IPS DF 19.7 (cell line): ENCODE measurements at regions not wholly inside any gene's neighbourhood (a gene's known extent, or its start where the extent isn't known, plus 50 kb on each side); places are given as distances from the start of the nearest gene placed in this dataset.
"Not testable (repeated sequence)": the region's sequence is repeated elsewhere in the genome, so short reads cannot be mapped to it uniquely, and the experiment has no call there.

ENCODE experiments used
- DNase-seq: peaks from one replicate; pipeline ENCODE4 v3.0.0-alpha.2; 2013; ENCODE audit warnings: low read depth, low spot score

- DNase-seq = no peak
Observed at GRCh38 chr11:31958076-31958735, 132.7 kb upstream of the RCN1 start.

DNA sequence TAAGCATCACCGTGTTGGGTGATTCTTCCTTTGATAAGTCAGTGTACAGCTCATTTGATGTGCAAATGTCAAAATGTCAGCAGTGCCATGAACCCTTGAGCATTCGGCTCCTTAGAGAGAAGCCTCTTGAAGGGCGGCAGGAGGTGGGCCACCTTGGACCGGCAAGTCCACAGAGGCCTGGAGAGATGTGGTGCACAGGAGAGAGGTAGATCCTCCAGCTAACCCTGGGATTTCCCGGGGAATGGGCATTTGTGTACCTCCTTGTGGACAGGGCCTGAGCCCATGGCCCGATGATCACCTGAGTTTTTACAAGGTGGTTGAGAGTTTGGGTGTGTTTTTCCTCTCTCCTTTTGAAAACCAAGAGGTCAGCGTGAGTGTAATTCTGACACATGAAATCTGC lies 133.2 kb upstream of the RCN1 start:
- DNase-seq = no peak

GRCh38 chr11:31956310-31956709 lies 134.6 kb upstream of the RCN1 start:
- DNase-seq = no peak

- no peak for DNase-seq
Observed at GRCh38 chr11:31955838-31956237, 135.0 kb upstream of the RCN1 start.

DNA sequence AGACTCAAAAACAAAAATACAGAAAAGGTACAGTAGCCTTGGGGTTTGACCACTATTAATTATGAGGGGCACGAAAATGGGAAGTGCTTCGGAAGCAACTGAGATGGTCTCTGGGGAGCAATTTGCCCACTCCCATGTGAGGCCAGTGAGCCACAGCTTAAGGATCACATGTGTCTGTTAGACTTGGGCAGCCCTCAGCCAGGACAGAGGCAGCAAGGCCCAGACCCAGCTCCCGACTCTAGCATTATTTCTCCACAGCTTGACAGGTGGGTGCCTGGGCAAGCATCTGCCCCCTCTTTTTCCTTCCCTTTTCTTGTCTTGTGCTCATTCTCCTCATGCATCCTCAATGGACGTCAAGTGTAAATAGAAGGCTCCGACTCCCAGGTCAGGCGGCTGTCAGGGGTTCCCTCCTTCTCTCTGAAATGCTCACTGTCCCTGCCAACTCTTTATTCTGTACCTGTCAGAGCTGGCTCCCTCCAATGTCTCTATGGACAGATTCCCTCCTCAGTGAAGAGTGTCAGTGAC lies 137.0 kb upstream of the RCN1 start:
- no peak for DNase-seq

DNA sequence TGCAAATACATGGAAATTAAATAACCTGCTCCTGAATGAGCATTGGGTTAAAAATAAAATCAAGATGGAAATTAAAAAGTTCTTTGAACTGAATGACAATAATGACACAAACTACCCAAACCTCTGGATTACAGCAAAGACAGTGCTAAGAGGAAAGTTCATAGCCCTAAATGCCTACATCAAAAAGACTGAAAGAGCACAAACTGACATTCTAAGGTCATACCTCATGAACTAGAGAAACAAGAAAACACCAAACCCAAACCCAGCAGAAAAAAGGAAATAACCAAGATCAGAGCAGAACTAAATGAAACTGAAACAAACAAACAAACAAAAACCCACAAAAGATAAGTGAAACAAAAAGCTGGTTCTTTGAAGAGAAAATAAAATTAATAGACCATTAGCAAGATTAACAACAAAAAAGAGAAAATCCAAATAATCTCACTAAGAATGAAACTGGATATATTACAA lies 138.6 kb upstream of the PAX6 start:
- not testable (repeated sequence) for DNase-seq

DNA sequence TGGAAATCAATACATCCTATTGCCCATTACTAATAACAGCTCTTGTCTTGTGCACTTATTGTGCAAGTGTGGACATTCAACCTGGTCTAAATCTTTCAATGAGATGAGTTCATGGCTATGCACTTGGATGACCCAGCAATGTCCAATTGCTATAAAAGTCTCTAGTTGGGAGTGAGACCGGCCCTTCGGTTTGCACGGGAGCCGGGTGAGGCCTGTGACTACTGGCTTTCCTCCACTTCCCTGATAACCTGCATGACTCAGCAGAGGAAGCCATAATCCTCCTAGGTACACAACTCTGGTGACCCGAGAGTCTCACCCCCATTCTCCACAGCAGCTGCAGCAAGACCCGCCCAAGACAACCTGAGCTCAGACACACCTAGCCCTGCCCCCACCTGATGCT lies 135.9 kb upstream of the PAX6 start:
- DNase-seq = no peak

DNA sequence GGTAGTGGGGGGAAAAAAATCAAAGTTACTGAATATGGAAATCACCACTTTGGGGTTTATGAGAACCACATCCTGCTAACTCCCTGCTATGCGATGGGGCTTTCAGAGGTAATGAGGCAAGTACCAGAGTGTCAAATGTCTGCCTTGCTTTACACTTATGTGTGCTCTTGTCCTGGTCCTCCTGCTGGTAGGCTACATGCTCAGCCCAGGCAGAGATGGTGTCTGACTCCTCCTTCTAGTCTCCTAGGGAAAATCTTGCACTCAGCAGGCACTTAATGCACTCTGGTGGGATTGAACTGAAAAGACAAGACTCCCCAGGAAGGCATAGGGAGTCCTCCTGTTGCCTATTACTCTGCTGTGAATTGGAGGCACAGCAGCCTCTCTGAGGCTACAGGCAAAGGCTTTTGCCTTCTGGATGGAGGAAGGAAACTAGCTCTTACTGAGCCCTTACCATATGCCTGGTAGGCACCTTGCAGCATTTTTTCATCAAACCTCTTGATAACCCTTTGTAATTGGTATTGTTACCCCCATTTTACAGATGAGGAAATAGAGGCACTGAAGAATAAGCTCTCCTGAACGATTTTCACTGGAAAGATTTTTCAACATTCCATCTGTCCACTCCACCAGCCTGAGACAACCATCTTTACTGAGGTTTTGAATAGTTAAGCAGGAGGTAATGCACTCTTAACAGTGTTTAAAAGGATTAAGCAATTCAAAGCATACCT lies 132.1 kb upstream of the PAX6 start:
- DNase-seq = no peak

DNA sequence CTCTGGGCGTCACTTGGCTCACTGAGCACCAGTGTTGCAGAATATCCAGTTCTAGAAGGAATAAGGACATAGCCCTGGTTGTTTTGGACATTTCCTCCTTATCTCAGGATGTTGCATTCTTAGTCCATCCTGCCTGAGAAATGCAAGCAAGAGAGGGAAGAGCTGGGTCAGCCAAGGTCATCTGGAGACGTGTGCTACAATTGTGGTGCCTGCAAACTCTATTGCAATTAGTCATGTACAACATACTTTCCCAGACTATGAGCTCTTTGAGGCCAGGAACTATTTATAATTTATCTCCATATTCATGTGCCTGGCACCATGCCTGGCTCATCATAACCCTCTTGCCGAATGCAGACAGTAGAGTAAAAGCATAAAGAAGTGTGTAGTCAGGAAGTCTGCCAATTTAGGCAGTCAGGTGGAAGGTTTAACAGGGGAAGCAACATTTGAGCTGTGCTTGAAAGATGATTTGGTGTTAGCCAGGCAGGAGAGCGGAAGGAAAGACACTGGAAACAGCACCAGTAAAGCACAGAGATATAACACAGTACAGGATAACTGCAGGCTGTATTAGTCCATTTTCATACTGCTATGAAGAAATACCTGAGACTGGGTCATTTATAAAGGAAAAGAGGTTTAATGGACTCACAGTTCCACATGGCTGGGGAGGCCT lies 129.4 kb upstream of the PAX6 start:
- no peak for DNase-seq

- no peak for DNase-seq
Observed at GRCh38 chr11:31939004-31939403, 127.9 kb upstream of the PAX6 start.

- DNase-seq = no peak
Observed at GRCh38 chr11:31936312-31936711, 125.2 kb upstream of the PAX6 start.

DNA sequence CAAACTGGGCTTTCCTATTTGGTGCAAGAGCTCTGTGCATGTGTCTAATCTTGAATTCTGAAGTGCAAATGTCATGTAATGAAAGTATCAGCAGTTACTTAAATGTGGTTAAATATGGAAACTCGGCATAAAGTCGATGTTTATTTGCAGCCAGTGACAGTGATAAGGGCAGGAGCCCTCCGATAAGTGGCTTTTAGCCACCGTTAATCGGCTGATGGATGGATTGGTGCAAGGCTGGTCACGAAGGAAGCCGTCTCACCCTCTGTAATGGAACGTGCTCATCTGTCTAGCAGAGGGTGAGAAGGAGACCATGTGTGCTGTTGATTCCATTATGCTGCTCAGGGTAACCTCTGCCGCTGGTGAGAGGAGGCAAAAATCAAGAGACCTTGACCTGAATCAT lies 121.8 kb upstream of the PAX6 start:
- DNase-seq = no peak

DNA sequence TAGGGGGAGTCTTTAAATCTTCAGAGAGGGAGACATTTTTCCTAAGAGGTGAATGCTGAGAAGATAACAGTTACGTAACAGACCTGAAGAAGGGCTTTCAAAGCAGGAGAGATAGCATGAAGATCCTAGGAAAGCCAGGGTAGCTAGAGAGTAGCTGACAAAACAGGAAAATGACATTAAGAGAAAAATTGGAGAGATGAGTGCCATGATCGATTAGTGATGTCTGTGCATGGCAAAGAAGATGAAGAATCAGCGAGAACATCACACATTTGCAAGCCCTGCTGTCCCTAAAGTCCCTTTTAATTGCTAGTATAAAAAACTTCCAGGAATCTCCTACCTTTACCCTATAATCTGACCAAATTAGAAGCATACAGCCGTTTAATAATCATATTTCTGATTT lies 116.9 kb upstream of the PAX6 start:
- DNase-seq = no peak

DNA sequence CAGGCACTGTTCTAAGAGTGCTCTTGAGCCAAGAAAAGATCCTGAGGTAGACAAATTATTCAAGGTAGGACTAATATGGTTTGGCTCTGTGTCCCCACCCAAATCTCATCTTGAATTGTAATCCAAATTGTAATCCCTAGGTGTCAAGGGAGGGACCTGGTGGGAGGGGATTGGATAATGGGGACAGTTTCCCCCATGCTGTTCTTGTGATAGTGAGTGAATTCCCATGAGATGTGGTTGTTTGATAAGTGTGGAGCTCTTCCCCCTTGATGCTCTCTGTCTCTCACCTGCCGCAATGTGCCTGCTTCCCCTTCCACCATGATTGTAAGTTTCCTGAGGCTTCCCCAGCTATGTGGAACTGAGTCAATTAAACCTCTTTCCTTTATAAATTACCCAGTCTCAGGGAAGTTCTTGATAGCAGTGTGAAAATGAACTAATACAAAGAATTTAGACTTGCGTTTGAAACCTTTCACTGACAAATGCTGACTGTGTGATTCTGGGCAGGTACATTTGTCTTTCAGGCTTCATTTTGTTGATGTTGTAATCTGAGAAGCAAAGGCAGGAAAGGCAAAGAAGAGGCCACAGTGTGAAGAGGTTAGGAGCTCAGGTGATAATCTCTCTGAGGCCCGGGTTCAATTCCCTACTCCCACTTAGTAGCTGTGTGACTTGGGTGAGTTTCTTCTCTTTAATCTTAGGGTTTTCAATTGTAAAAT lies 115.8 kb upstream of the PAX6 start:
- no peak for DNase-seq

DNA sequence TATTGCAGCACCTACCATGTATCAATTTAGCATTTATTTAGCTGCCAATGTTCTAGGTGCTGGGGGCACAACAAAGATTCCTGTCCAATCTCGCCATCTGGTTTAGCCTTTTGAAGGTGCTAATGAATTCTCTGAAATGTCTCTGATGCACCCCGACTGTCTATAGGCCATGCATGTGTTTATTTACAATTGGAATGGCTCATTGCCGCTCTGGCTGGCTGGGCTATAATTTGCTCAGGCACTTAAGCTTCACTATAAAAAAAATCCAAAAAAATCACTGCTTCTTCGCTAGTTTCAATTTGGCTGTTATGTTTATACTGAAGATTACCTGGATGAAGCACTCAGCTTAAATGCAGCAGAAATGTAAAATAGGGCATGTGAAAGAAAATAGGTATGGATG lies 115.0 kb upstream of the PAX6 start:
- DNase-seq = no peak

GRCh38 chr11:31922450-31922849 lies 111.3 kb upstream of the PAX6 start:
- no peak for DNase-seq

DNA sequence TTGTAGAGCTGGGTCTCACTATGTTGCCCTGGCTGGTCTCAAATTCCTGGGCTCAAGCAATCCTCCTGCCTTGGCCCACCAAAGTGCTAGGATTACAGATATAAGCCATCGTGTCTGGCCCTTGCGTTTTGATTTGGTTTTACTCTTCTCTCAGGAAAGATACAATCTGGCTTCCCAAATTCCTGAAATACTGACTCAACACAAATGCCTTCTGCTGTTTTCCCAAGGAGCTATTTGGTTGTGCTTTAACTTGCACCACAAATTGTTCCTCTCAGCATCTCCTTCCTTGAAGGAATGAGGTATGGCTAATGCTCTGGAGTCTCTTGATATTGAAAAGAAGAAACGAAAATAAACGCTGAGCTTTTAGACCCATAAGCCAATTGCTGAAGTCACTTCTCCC lies 110.0 kb upstream of the PAX6 start:
- DNase-seq = no peak

DNA sequence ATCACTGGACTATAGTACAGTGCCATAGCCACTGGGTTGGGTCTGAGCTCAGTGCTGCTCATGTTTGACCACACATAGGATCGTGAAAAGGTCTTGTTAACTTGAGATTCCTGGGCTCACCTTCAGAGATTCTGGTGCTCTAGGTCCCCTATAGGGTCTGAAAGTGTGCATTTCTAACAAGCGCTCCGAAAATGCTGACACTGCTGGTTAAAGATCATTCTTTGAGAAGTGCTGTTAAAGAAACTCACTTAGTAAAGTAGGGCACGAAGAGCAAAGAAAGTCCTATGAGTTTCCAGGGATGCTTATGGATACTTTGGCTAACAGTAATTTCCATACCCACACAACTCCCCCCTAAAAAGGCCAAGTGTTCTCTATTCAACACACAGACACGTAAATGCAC lies 108.1 kb upstream of the PAX6 start:
- DNase-seq = no peak

- no peak for DNase-seq
Observed at GRCh38 chr11:31915867-31916266, 104.7 kb upstream of the PAX6 start.

DNA sequence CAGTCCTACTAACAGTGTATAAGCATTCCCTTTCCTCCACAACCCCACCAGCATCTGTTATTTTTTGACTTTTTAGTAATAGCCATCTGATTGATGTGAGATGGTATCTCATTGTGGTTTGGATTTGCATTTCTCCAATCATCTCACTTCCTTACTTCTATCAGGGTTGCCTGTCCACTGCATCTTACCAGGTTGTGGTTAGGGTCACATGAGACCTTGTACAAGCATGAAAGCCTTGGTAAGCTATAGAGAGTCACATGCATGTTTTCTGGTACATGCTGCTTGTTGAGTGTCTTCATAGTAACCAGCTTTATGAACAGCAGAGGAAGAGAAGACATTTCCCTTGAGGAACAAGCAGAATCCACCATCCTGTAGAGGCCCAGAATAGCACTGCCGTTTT lies 102.9 kb upstream of the PAX6 start:
- DNase-seq = no peak

DNA sequence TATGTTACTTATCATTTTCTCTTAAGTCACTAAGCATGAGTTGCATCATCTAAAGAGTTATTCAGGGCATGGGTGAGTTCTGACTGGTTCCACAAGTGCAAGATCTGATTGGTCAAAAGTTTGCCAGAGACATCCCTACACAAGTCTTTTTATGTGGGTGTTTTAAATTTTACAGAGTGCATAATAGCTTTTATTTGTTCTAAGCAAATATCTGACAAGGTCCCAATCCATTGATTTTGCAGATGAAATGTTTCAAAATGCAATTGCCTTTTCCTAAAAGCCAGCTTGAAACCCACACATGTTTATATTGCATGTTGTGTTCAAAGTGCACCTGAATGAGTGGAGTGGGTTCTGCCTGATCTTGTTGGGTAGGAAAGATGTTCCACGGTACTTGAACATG lies 101.7 kb upstream of the PAX6 start:
- DNase-seq = no peak

- DNase-seq = no peak
Observed at GRCh38 chr11:31910950-31911576, 99.9 kb upstream of the PAX6 start.
